HepG2 (cell line): ENCODE measurements at regions not wholly inside any gene's neighbourhood (a gene's known extent, or its start where the extent isn't known, plus 50 kb on each side); places are given as distances from the start of the nearest gene placed in this dataset.

ENCODE experiments used
- BHLHE40 ChIP-seq: IDR thresholded peaks from 2 replicates; pipeline ENCODE4 v1.6.1; 2011; ENCODE audit warnings: low read length, improper control_type of control experiment
- GABPB1 ChIP-seq: IDR thresholded peaks from 2 replicates; pipeline ENCODE4 v1.6.1; 2016; ENCODE audit warnings: mild to moderate bottlenecking, missing genetic modification reagents, moderate library complexity, missing compliant biosample characterization
- MEF2D ChIP-seq: sonication (generic); formaldehyde crosslinking; IDR thresholded peaks from 2 replicates; pipeline ENCODE4 v1.5.1; 2020; ENCODE audit warnings: mild to moderate bottlenecking, missing genetic modification reagents
- POLR2AphosphoS5 ChIP-seq: IDR thresholded peaks from 2 replicates; pipeline ENCODE4 v1.6.1; 2012; ENCODE audit warnings: low read depth, low read length
- SKI ChIP-seq: fragments of 450-650 bp; IDR thresholded peaks from one replicate; pipeline ENCODE4 v1.6.1; 2018; ENCODE audit warnings: mild to moderate bottlenecking; ENCODE audit not compliant: partially characterized antibody
- ZBTB26 ChIP-seq: IDR thresholded peaks from 2 replicates; pipeline ENCODE4 v1.6.1; 2016; ENCODE audit warnings: missing compliant biosample characterization, missing genetic modification reagents, borderline replicate concordance
- ZNF263 ChIP-seq: sonication (generic); formaldehyde crosslinking; IDR thresholded peaks from 2 replicates; pipeline ENCODE4 v1.4.0; 2020; ENCODE audit warnings: missing genetic modification reagents
- ZNF343 ChIP-seq: sonication (generic); formaldehyde crosslinking; IDR thresholded peaks from 2 replicates; pipeline ENCODE4 v1.4.0; 2020; ENCODE audit warnings: mild to moderate bottlenecking, missing genetic modification reagents
- ZNF768 ChIP-seq: sonication (generic); formaldehyde crosslinking; IDR thresholded peaks from 2 replicates; pipeline ENCODE4 v1.4.0; 2020; ENCODE audit warnings: missing genetic modification reagents
- TF ChIP-seq, protein P1 (sequence below): sonication (generic); formaldehyde crosslinking; IDR thresholded peaks from 2 replicates; pipeline ENCODE4 v1.5.0; 2020; ENCODE audit warnings: mild to moderate bottlenecking, missing genetic modification reagents, moderate library complexity
- TF ChIP-seq, protein P2 (sequence below): IDR thresholded peaks from 2 replicates; pipeline ENCODE4 v1.6.1; 2018; ENCODE audit warnings: missing genetic modification reagents, mild to moderate bottlenecking, missing compliant biosample characterization
- TF ChIP-seq, protein P3 (sequence below): sonication (generic); formaldehyde crosslinking; IDR thresholded peaks from 2 replicates; pipeline ENCODE4 v1.4.0; 2020; ENCODE audit warnings: mild to moderate bottlenecking, missing genetic modification reagents, borderline replicate concordance

GRCh38 chr13:83810136-83810535 is 72.1 kb downstream of the SLITRK1 start:
- TF ChIP-seq ZNF343 (CRISPR knock-in tag) (no peak), BHLHE40 (no peak), MEF2D (CRISPR knock-in tag) (no peak), ZNF768 (CRISPR knock-in tag) (no peak), ZBTB26 (CRISPR knock-in tag) (no peak), SKI (no peak), GABPB1 (CRISPR knock-in tag) (no peak), POLR2AphosphoS5 (no peak), ZNF263 (CRISPR knock-in tag) (no peak)
- TF ChIP-seq, protein P1, sequence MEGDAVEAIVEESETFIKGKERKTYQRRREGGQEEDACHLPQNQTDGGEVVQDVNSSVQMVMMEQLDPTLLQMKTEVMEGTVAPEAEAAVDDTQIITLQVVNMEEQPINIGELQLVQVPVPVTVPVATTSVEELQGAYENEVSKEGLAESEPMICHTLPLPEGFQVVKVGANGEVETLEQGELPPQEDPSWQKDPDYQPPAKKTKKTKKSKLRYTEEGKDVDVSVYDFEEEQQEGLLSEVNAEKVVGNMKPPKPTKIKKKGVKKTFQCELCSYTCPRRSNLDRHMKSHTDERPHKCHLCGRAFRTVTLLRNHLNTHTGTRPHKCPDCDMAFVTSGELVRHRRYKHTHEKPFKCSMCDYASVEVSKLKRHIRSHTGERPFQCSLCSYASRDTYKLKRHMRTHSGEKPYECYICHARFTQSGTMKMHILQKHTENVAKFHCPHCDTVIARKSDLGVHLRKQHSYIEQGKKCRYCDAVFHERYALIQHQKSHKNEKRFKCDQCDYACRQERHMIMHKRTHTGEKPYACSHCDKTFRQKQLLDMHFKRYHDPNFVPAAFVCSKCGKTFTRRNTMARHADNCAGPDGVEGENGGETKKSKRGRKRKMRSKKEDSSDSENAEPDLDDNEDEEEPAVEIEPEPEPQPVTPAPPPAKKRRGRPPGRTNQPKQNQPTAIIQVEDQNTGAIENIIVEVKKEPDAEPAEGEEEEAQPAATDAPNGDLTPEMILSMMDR = no peak
- TF ChIP-seq, protein P2, sequence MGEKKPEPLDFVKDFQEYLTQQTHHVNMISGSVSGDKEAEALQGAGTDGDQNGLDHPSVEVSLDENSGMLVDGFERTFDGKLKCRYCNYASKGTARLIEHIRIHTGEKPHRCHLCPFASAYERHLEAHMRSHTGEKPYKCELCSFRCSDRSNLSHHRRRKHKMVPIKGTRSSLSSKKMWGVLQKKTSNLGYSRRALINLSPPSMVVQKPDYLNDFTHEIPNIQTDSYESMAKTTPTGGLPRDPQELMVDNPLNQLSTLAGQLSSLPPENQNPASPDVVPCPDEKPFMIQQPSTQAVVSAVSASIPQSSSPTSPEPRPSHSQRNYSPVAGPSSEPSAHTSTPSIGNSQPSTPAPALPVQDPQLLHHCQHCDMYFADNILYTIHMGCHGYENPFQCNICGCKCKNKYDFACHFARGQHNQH (CRISPR knock-in tag) = no peak
- TF ChIP-seq, protein P3, sequence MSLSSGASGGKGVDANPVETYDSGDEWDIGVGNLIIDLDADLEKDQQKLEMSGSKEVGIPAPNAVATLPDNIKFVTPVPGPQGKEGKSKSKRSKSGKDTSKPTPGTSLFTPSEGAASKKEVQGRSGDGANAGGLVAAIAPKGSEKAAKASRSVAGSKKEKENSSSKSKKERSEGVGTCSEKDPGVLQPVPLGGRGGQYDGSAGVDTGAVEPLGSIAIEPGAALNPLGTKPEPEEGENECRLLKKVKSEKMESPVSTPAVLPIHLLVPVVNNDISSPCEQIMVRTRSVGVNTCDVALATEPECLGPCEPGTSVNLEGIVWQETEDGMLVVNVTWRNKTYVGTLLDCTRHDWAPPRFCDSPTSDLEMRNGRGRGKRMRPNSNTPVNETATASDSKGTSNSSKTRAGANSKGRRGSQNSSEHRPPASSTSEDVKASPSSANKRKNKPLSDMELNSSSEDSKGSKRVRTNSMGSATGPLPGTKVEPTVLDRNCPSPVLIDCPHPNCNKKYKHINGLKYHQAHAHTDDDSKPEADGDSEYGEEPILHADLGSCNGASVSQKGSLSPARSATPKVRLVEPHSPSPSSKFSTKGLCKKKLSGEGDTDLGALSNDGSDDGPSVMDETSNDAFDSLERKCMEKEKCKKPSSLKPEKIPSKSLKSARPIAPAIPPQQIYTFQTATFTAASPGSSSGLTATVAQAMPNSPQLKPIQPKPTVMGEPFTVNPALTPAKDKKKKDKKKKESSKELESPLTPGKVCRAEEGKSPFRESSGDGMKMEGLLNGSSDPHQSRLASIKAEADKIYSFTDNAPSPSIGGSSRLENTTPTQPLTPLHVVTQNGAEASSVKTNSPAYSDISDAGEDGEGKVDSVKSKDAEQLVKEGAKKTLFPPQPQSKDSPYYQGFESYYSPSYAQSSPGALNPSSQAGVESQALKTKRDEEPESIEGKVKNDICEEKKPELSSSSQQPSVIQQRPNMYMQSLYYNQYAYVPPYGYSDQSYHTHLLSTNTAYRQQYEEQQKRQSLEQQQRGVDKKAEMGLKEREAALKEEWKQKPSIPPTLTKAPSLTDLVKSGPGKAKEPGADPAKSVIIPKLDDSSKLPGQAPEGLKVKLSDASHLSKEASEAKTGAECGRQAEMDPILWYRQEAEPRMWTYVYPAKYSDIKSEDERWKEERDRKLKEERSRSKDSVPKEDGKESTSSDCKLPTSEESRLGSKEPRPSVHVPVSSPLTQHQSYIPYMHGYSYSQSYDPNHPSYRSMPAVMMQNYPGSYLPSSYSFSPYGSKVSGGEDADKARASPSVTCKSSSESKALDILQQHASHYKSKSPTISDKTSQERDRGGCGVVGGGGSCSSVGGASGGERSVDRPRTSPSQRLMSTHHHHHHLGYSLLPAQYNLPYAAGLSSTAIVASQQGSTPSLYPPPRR (CRISPR knock-in tag) = no peak
